GM12878 (cell line): ENCODE measurements at regions not wholly inside any gene's neighbourhood (a gene's known extent, or its start where the extent isn't known, plus 50 kb on each side); places are given as distances from the start of the nearest gene placed in this dataset.

ENCODE experiments used
- ATAC-seq: fragments of 200-7000 bp; cut with Tn5 transposase; 3 replicates; pipeline ENCODE4 v1.9.1; 2020; ENCODE audit warnings: mild to moderate bottlenecking, moderate library complexity
- BruUV-seq: library from RNA; stranded (reverse); fragments of 400-500 nt; replicated peaks from 2 replicates; lab custom pipeline; 2021; lab: Mats Ljungman, UMichigan
- CTCF ChIA-PET: fragments of 300-600 bp; sonication (Branson Sonifier 250); formaldehyde crosslinking; extraction: SDS; loops from one replicate; lab custom pipeline; 2021; ENCODE audit warnings: inconsistent platforms; lab: Yijun Ruan, JAX
- POLR2A ChIA-PET: fragments of 350-600 bp; formaldehyde crosslinking; extraction: SDS; loops from one replicate; lab custom pipeline; 2021; ENCODE audit warnings: inconsistent platforms; lab: Charles Lee
- RAD21 ChIA-PET: fragments of 300-600 bp; sonication (Branson Sonifier 250); formaldehyde crosslinking; loops from one replicate; lab custom pipeline; 2023; ENCODE audit warnings: antibody characterized with exemption; ENCODE audit not compliant: unreplicated experiment; lab: Charles Lee
- SMC1A ChIA-PET: fragments of 300-600 bp; sonication (Branson Sonifier 250); formaldehyde crosslinking; loops from one replicate; lab custom pipeline; 2023; ENCODE audit not compliant: unreplicated experiment, uncharacterized antibody; lab: Charles Lee
- DNase-seq: peaks from one replicate; pipeline ENCODE4 v3.0.0-alpha.2; 2011; ENCODE audit warnings: low read depth, low spot score
- FAIRE-seq: peaks from 3 replicates; lab custom pipeline; 2011; peaks lifted over from hg19 to GRCh38; lab: Jason Lieb, UNC
- H2AFZ ChIP-seq: 2 replicates; pipeline ENCODE4 v1.6.0; 2011; ENCODE audit warnings: low read depth, low read length, control low read depth; ENCODE audit not compliant: control insufficient read depth
- H3K27ac ChIP-seq: 2 replicates; pipeline ENCODE4 v1.5.1; 2011; ENCODE audit warnings: control low read depth; ENCODE audit not compliant: control insufficient read depth, insufficient read depth
- H3K27me3 ChIP-seq, 2 experiments: replicated peaks in 1 of 2; 2 replicates each; pipeline versions ENCODE4 v1.6.0 to v1.6.1; 2011; ENCODE audit warnings: low read length in 1 of 2; ENCODE audit not compliant: control insufficient read depth in 2 of 2, insufficient read depth in 2 of 2
- H3K36me3 ChIP-seq, 2 experiments: 2 replicates each; pipeline ENCODE4 v1.5.1; 2011; ENCODE audit warnings: low read length in 1 of 2; ENCODE audit not compliant: control insufficient read depth in 2 of 2, insufficient read depth in 2 of 2
- H3K4me1 ChIP-seq: 2 replicates; pipeline ENCODE4 v1.6.1; 2011; ENCODE audit warnings: mild to moderate bottlenecking, low read length, moderate library complexity, mixed read lengths; ENCODE audit not compliant: control insufficient read depth, insufficient read depth
- H3K4me2 ChIP-seq: 2 replicates; pipeline ENCODE4 v1.6.0; 2011; ENCODE audit warnings: control low read depth; ENCODE audit not compliant: control insufficient read depth, insufficient read depth
- H3K4me3 ChIP-seq: fragments of 200-600 bp; sonication (generic); 2 replicates; pipeline ENCODE4 v1.5.1; 2016
- H3K79me2 ChIP-seq: 2 replicates; pipeline ENCODE4 v1.6.0; 2011; ENCODE audit warnings: low read length; ENCODE audit not compliant: control insufficient read depth, insufficient read depth
- H3K9ac ChIP-seq: 2 replicates; pipeline ENCODE4 v1.8.0; 2011; ENCODE audit warnings: low read length, control low read depth, mixed read lengths; ENCODE audit not compliant: control insufficient read depth, insufficient read depth
- H3K9me3 ChIP-seq: replicated peaks from 3 replicates; pipeline ENCODE4 v1.5.1; 2011; ENCODE audit warnings: mild to moderate bottlenecking, low read length; ENCODE audit not compliant: control insufficient read depth, insufficient read depth
- H4K20me1 ChIP-seq: 2 replicates; pipeline ENCODE4 v1.6.0; 2011; ENCODE audit not compliant: control insufficient read depth, insufficient read depth
- ATF2 ChIP-seq: IDR thresholded peaks from 2 replicates; pipeline ENCODE4 v1.6.1; 2012; ENCODE audit warnings: low read length, inconsistent platforms
- CHD4 ChIP-seq: fragments of 200-600 bp; sonication (generic); IDR thresholded peaks from 2 replicates; pipeline ENCODE4 v1.6.1; 2016; ENCODE audit warnings: mild to moderate bottlenecking
- IRF5 ChIP-seq: fragments of 450-650 bp; IDR thresholded peaks from 2 replicates; pipeline ENCODE4 v1.6.1; 2017; ENCODE audit warnings: borderline replicate concordance
- RFX5 ChIP-seq: IDR thresholded peaks from 2 replicates; pipeline ENCODE4 v1.6.1; 2011; ENCODE audit warnings: low read depth, low read length, improper control_type of control experiment
- SUZ12 ChIP-seq: fragments of 200-600 bp; sonication (generic); IDR thresholded peaks from one replicate; pipeline ENCODE4 v1.6.1; 2018; ENCODE audit warnings: antibody characterized with exemption, mild to moderate bottlenecking; ENCODE audit not compliant: unreplicated experiment
- TCF7 ChIP-seq: IDR thresholded peaks from 2 replicates; pipeline ENCODE4 v1.6.1; 2014; ENCODE audit warnings: antibody characterized with exemption, borderline replicate concordance
- ZNF217 ChIP-seq: fragments of 450-650 bp; IDR thresholded peaks from 2 replicates; pipeline ENCODE4 v1.6.1; 2017; ENCODE audit warnings: antibody characterized with exemption, mild to moderate bottlenecking
- WGBS: methylation state at CpG from one replicate; pipeline ENCODE4 v1.1.6; 2016; ENCODE audit warnings: low lambda C conversion rate; ENCODE audit not compliant: insufficient replicate concordance, insufficient coverage; ENCODE audit errors: missing lambda C conversion rate; 5-methylcytosine and 5-hydroxymethylcytosine counted together
- in situ Hi-C: fragments of 300-500 bp; cut with MboI; formaldehyde crosslinking; loops from 9 replicates; pipeline ENCODE4 v1.14.3; 2018; ENCODE audit warnings: mixed read lengths
- intact Hi-C: fragments of 100-400 bp; cut with micrococcal nuclease; formaldehyde crosslinking; loops from one replicate; pipeline ENCODE4 v1.14.2; 2022; ENCODE audit not compliant: unreplicated experiment
- TF ChIP-seq, protein P1 (sequence below): fragments of 450-650 bp; formaldehyde crosslinking; IDR thresholded peaks from 2 replicates; pipeline ENCODE4 v1.5.0; 2022; ENCODE audit warnings: mild to moderate bottlenecking, missing genetic modification characterization

GRCh38 chr2:180291552-180292421 lies 284.7 kb upstream of the CWC22 start:
- ChIA-PET CTCF (no interaction called here), RAD21 (interaction anchor here (1.0 kb wide), 1 partner anchor 292 kb away, joined by 3 read pairs; no protein-coding TSS in a partner anchor), SMC1A (no interaction called here), POLR2A (interaction anchor here (0.6 kb wide), 1 partner anchor 30 kb away, joined by 3 read pairs; no protein-coding TSS in a partner anchor)
- no TSS peak for BruUV-seq
- Histone ChIP-seq H3K4me2 (no peak overlapping the region), H3K27me3 (no peaks in the 10 kb centered on the region), H3K36me3 (no peaks in the 10 kb centered on the region), H3K9ac (no peak overlapping the region), H3K79me2 (no peaks in the 10 kb centered on the region), H2AFZ (no peak overlapping the region), H4K20me1 (no peaks in the 10 kb centered on the region), H3K27ac (no peak overlapping the region)
- ATAC-seq (no peak), DNase-seq (no peak), FAIRE-seq (no peak)
- intact Hi-C loops: no loop called here
- WGBS: 46% methylated on average over 6 of the region's 6 CpGs
- no peak for TF ChIP-seq ZNF217
- TF ChIP-seq, all 136 proteins: peak for 0
- Histone ChIP-seq H3K4me1 (no peaks in the 10 kb centered on the region), H3K4me3 (no peak overlapping the region), H3K9me3 (no peaks in the 10 kb centered on the region)
- in situ Hi-C loops: no loop called here

DNA sequence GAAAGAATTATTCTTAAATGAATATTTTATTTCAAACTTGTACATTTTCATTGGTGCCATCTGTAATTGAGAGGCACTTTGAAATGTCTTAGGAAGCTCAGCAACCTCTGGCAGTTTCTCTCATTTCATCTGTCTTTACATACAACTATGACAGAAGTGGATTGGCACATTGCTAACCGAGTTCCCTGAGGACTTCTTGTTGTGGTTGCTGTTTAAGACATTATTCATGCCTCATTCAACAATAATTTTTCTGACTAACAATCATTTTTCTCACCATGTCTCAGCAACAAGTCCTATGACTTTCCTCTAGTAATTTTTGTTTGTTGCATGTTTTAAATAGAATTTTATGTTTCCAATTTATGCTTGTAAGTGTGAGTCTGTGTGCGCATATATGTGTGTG lies 284.0 kb upstream of the CWC22 start:
- WGBS: 6% methylated on average over 2 of the region's 2 CpGs
- Histone ChIP-seq H4K20me1 (no peaks in the 10 kb centered on the region), H3K27ac (no peak overlapping the region), H3K79me2 (no peaks in the 10 kb centered on the region), H3K4me1 (no peaks in the 10 kb centered on the region), H3K9me3 (no peaks in the 10 kb centered on the region), H3K9ac (no peak overlapping the region), H2AFZ (no peak overlapping the region), H3K36me3 (no peaks in the 10 kb centered on the region), H3K4me3 (no peak overlapping the region), H3K4me2 (no peak overlapping the region), H3K27me3 (no peaks in the 10 kb centered on the region)
- RAD21 ChIA-PET: interaction anchor here (1.0 kb wide), 1 partner anchor 293 kb away, joined by 3 read pairs; no protein-coding TSS in a partner anchor
- FAIRE-seq: no peak
- CTCF ChIA-PET: no interaction called here
- in situ Hi-C loops (no loop called here), intact Hi-C loops (no loop called here)
- no peak for ATAC-seq
- SMC1A ChIA-PET: no interaction called here
- POLR2A ChIA-PET: interaction anchor here (0.6 kb wide), 1 partner anchor 29 kb away, joined by 3 read pairs; no protein-coding TSS in a partner anchor
- BruUV-seq: no TSS peak
- DNase-seq: no peak
- TF ChIP-seq TCF7 (no peak), CHD4 (no peak), RFX5 (no peak), IRF5 (no peak), ATF2 (no peak), SUZ12 (no peak)
- TF ChIP-seq, protein P1, sequence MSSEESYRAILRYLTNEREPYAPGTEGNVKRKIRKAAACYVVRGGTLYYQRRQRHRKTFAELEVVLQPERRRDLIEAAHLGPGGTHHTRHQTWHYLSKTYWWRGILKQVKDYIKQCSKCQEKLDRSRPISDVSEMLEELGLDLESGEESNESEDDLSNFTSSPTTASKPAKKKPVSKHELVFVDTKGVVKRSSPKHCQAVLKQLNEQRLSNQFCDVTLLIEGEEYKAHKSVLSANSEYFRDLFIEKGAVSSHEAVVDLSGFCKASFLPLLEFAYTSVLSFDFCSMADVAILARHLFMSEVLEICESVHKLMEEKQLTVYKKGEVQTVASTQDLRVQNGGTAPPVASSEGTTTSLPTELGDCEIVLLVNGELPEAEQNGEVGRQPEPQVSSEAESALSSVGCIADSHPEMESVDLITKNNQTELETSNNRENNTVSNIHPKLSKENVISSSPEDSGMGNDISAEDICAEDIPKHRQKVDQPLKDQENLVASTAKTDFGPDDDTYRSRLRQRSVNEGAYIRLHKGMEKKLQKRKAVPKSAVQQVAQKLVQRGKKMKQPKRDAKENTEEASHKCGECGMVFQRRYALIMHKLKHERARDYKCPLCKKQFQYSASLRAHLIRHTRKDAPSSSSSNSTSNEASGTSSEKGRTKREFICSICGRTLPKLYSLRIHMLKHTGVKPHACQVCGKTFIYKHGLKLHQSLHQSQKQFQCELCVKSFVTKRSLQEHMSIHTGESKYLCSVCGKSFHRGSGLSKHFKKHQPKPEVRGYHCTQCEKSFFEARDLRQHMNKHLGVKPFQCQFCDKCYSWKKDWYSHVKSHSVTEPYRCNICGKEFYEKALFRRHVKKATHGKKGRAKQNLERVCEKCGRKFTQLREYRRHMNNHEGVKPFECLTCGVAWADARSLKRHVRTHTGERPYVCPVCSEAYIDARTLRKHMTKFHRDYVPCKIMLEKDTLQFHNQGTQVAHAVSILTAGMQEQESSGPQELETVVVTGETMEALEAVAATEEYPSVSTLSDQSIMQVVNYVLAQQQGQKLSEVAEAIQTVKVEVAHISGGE: no peak
